ENCODE measurements at regions not wholly inside any gene's neighbourhood (a gene's known extent, or its start where the extent isn't known, plus 50 kb on each side); places are given as distances from the start of the nearest gene placed in this dataset.

DNA sequence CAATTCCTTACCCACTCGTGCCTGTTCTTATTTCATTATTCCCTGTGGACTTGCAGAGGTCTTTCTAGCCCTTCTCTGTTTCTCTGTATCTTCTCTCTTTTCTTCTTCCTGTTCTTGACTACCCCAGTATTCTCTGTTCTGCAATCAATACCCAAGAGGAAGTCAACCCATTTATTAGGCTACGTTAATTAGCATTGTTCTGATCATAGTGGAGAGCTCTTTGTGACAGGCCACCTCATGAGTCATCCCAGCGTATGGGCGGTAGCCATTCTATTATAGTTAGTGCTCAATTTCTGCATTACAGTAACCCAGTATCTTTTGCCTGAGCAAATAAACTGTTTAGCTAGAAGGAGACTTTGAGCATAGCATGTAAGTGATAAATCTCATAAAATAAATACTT, 259.5 kb upstream of the GRM7 start:
- Histone ChIP-seq H3K27ac (ENCODE audit: low read depth, low read length) (no peak overlapping the region), H3K4me2 (ENCODE audit: low read depth, low read length, poor library complexity, severe bottlenecking) (no peak overlapping the region), H3K9me3 (ENCODE audit: insufficient read depth, low read length) (no peaks in the 10 kb centered on the region), H3K36me3 (ENCODE audit: low read length) (no peaks in the 10 kb centered on the region), H3K27me3 (ENCODE audit: low read length) (no peaks in the 10 kb centered on the region), H3K79me2 (ENCODE audit: insufficient read depth, low read length) (no peaks in the 10 kb centered on the region), H3K4me3 (ENCODE audit: insufficient read depth, low read length, poor library complexity, severe bottlenecking) (no peak overlapping the region), H3K9ac (ENCODE audit: low read length) (no peak overlapping the region), H3F3A (ENCODE audit: insufficient read depth) (no peaks in the 10 kb centered on the region), H4K20me1 (ENCODE audit: low read depth, low read length) (no peaks in the 10 kb centered on the region), H3K9me2 (replicated peaks; ENCODE audit: insufficient read depth, low read length) (no peaks in the 10 kb centered on the region), H2AFZ (ENCODE audit: low read depth, low read length, severe bottlenecking) (no peak overlapping the region)
- TF ChIP-seq CTCF (IDR thresholded peaks at IDR 0.05; ENCODE audit: insufficient read depth, low read length, poor library complexity, severe bottlenecking) (no peak), EZH2phosphoT487 (conservative IDR thresholded peaks at IDR 0.05; ENCODE audit: low read length) (no peak)

DNA sequence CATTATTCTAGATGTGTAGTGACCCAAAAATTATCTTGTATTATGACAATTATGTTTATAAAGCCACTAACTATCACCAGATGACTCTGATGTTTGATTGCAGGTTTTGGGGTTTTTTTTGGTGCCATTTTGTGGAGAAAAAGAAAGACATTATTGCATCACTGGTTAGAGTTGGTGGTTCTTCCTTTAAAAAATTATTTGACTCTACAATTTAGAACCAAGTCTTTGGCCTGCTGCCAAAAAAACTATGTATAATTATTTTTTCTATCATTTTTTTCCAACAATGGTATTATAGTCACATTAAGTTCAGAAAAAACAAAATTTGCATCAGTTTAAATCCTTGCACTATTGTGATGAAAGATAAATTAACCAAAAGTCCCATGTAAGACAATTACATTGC, 258.6 kb upstream of the GRM7 start:
- H2AFZ ChIP-seq (ENCODE audit: low read depth, low read length, severe bottlenecking): no peak overlapping the region
- H3K9me2 ChIP-seq (replicated peaks; ENCODE audit: insufficient read depth, low read length): no peaks in the 10 kb centered on the region
- TF ChIP-seq CTCF (IDR thresholded peaks at IDR 0.05; ENCODE audit: insufficient read depth, low read length, poor library complexity, severe bottlenecking) (no peak), EZH2phosphoT487 (conservative IDR thresholded peaks at IDR 0.05; ENCODE audit: low read length) (no peak)
- no peaks in the 10 kb centered on the region for H3K36me3 ChIP-seq (ENCODE audit: low read length)
- no peak overlapping the region for H3K9ac ChIP-seq (ENCODE audit: low read length)
- no peaks in the 10 kb centered on the region for H3F3A ChIP-seq (ENCODE audit: insufficient read depth)
- no peak overlapping the region for H3K4me2 ChIP-seq (ENCODE audit: low read depth, low read length, poor library complexity, severe bottlenecking)
- H3K27ac ChIP-seq (ENCODE audit: low read depth, low read length): no peak overlapping the region
- no peaks in the 10 kb centered on the region for H3K9me3 ChIP-seq (ENCODE audit: insufficient read depth, low read length)
- no peaks in the 10 kb centered on the region for H3K79me2 ChIP-seq (ENCODE audit: insufficient read depth, low read length)
- H3K27me3 ChIP-seq (ENCODE audit: low read length): no peaks in the 10 kb centered on the region
- H4K20me1 ChIP-seq (ENCODE audit: low read depth, low read length): no peaks in the 10 kb centered on the region
- no peak overlapping the region for H3K4me3 ChIP-seq (ENCODE audit: insufficient read depth, low read length, poor library complexity, severe bottlenecking)

DNA sequence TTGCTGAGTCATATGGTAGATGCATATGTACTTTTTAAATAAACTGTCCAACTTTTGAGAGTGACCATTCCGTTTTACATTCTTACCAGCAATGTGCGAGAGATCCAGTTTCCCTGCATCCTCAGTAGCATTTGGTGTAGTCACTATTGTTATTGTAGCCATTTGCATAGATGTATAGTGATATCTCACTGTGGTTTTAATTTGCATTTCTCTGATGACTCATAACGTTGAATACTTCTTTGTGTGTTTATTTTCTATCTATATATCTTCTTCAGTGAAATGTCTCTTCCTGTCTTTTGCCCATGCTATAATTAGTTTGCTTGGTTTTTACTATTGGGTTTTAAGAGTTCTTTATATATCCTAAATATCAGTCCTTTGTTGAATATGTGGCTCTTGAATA, 255.7 kb upstream of the GRM7 start:
- no peak overlapping the region for H3K4me3 ChIP-seq (ENCODE audit: insufficient read depth, low read length, poor library complexity, severe bottlenecking)

More for the DNA sequence above, 255.7 kb upstream of the GRM7 start:
- Histone ChIP-seq H4K20me1 (ENCODE audit: low read depth, low read length) (no peaks in the 10 kb centered on the region), H3K36me3 (ENCODE audit: low read length) (no peaks in the 10 kb centered on the region), H3K9me2 (replicated peaks; ENCODE audit: insufficient read depth, low read length) (no peaks in the 10 kb centered on the region), H3K9me3 (ENCODE audit: insufficient read depth, low read length) (no peaks in the 10 kb centered on the region), H3K27ac (ENCODE audit: low read depth, low read length) (no peak overlapping the region), H3K9ac (ENCODE audit: low read length) (no peak overlapping the region), H3K27me3 (ENCODE audit: low read length) (no peaks in the 10 kb centered on the region), H3K79me2 (ENCODE audit: insufficient read depth, low read length) (no peaks in the 10 kb centered on the region), H3K4me2 (ENCODE audit: low read depth, low read length, poor library complexity, severe bottlenecking) (no peak overlapping the region), H2AFZ (ENCODE audit: low read depth, low read length, severe bottlenecking) (no peak overlapping the region), H3F3A (ENCODE audit: insufficient read depth) (no peaks in the 10 kb centered on the region)
- TF ChIP-seq EZH2phosphoT487 (conservative IDR thresholded peaks at IDR 0.05; ENCODE audit: low read length): no peak
- no peak for TF ChIP-seq CTCF (IDR thresholded peaks at IDR 0.05; ENCODE audit: insufficient read depth, low read length, poor library complexity, severe bottlenecking)
